Epithelial cell of prostate (primary cell): ENCODE measurements at regions not wholly inside any gene's neighbourhood (a gene's known extent, or its start where the extent isn't known, plus 50 kb on each side); places are given as distances from the start of the nearest gene placed in this dataset.

Experiments
- DNase-seq: peaks from one replicate; pipeline ENCODE4 v3.0.0-alpha.2; 2011; ENCODE audit warnings: low read depth, low spot score
- H3K27ac ChIP-seq: fragments of 450-650 bp; 2 replicates; pipeline ENCODE4 v1.5.1; 2017; ENCODE audit warnings: mild to moderate bottlenecking

GRCh38 chr13:44229371-44230030, 144.1 kb upstream of the SERP2 start:
- H3K27ac ChIP-seq, result no peak overlapping the region

GRCh38 chr13:44230071-44230470, 143.6 kb upstream of the SERP2 start:
- no peak overlapping the region for H3K27ac ChIP-seq
- no peak for DNase-seq

More at GRCh38 chr13:44229371-44230030, 144.1 kb upstream of the SERP2 start:
- no peak for DNase-seq

DNA sequence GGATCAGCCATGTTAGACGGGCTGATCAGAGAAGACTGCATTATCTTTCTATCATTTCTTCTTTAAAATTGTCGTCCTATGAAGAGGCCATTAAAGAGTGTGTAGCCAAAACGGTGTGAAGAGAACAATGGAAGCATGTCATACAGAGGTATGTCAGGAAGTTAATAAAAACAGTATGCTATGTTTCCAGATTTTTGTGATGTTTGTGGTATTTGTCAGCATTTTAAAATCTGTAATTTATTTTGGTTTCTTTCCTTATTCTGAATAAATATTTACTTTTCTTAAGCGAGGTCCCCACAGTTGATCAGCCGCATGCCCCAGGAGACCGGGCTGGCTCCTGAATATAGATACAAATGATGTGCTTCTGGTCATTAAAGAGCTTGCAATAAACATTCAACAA, 142.9 kb upstream of the SERP2 start:
- no peak overlapping the region for H3K27ac ChIP-seq

GRCh38 chr13:44231786-44232516, 141.7 kb upstream of the SERP2 start:
- H3K27ac ChIP-seq, result peak overlapping the region; percentile 63

More for the DNA sequence above, 142.9 kb upstream of the SERP2 start:
- DNase-seq, result no peak

DNA sequence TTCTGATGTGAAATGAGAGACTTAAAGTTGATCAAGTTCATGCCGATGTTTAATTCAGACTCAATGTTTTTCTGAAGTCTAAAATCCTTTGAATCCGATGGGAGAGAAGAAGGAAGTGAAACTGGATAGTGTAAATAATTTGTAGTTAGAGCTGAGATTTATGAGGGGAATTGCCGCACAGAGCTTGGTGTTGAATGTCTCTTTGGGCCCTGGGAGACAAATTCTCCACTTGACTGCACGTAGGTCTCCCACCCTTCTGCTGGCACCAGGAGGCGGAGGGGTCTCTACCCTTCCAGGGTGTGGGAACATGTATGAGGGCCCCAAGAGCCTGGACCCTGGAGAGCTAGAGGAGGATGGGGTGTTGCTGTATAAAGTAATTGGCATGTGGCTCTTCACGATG, 140.8 kb upstream of the SERP2 start:
- DNase-seq, result no peak
- peak overlapping the region; percentile 63 for H3K27ac ChIP-seq

More at GRCh38 chr13:44231786-44232516, 141.7 kb upstream of the SERP2 start:
- DNase-seq, result peak; percentile 98

DNA sequence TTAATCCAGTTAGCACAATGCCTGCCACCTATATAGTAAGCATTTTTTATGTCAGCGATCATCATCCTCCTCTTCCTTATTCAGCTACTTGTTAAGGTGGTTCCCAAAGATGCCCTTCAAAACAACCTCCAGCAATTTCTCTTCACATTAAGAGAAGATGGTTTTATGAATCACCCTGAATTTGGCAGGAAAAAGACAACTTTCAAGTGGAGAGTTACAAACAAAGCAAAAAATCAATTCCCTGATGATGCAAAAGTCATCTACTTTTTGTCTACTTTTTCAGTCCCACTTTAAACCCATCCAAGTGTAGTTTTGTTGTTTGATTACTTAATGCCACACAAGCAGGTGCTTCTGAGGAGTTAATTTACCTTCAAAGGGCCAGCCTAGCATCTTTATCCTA, 139.1 kb upstream of the SERP2 start:
- DNase-seq, result no peak
- no peak overlapping the region for H3K27ac ChIP-seq

GRCh38 chr13:44236370-44236769, 137.3 kb upstream of the SERP2 start:
- H3K27ac ChIP-seq, result no peak overlapping the region
- no peak for DNase-seq

DNA sequence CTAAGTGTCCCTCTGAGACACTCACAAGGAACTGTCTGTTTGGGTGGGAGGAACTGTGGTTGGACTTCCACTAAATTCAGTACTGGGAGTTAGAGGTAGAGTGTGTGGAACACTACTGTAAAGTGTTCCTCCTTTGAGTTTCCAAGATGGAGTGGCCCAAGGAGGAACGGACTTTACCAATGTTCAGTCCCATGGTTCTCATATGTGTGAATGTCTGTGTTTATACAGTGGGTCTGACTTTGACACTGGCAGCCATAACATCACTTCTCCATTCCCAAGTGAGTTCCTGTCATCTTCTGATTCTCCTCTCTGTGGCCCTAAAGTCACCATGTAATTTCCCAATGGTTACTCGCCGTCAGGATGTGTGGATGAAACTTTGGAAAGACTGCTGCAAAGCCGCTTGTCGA, 136.8 kb upstream of the SERP2 start:
- no peak for DNase-seq
- H3K27ac ChIP-seq, result peak overlapping the region; percentile 86

GRCh38 chr13:44237276-44237767, 136.3 kb upstream of the SERP2 start:
- H3K27ac ChIP-seq, result peak overlapping the region; percentile 86
- peak; percentile 77 for DNase-seq

DNA sequence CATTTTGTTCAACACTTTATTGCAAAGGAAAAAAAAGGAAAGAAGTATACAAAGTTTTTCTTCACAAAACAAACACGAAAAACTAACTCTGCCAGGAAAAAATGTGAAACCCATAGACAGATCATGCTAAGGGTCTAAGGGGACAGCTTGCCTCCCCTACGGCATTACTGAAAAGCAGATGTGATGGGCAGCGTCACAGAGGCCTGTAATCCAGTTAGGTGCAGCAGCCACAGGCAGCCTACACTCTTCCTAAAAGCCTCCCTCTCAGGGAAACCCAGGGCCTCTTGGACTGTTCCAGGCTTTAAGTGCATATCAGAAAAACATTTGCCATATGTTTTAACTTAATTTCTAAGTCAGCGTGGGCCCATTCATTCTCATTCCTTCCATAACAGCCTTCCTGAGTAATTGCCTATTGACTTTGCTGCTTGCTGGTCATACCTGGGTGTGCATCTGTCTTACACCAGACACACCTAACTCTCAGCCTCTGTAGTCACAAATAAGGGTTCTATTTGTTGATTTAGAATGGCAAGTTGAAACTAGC, 135.7 kb upstream of the SERP2 start:
- peak overlapping the region; percentile 86 for H3K27ac ChIP-seq
- DNase-seq, result peak; percentile 90

GRCh38 chr13:44240611-44241145, 132.9 kb upstream of the SERP2 start:
- no peak for DNase-seq
- H3K27ac ChIP-seq, result no peak overlapping the region

DNA sequence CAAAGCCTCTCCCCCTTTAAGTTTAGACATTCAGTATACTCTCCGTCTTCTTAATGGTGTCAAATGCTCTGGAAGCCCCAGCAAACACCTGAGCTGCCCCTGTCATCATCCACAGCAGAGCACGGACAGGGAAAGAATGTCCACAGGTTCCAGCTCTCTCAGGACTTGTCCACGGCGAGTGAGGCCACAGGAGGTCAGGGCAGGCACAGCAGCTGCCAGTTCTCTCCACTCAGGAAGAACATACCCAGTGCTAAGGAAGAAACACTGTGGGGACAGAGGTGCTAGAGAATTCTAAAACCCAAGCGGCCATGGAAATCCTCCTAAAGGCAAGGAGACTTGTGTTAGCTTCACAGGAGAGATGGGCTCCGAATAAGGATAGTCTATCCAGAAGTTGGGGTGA, 132.0 kb upstream of the SERP2 start:
- H3K27ac ChIP-seq, result no peak overlapping the region
- DNase-seq, result no peak

GRCh38 chr13:44242766-44243165, 130.9 kb upstream of the SERP2 start:
- H3K27ac ChIP-seq, result no peak overlapping the region
- no peak for DNase-seq

GRCh38 chr13:44243198-44243857, 130.3 kb upstream of the SERP2 start:
- DNase-seq, result no peak
- H3K27ac ChIP-seq, result no peak overlapping the region

DNA sequence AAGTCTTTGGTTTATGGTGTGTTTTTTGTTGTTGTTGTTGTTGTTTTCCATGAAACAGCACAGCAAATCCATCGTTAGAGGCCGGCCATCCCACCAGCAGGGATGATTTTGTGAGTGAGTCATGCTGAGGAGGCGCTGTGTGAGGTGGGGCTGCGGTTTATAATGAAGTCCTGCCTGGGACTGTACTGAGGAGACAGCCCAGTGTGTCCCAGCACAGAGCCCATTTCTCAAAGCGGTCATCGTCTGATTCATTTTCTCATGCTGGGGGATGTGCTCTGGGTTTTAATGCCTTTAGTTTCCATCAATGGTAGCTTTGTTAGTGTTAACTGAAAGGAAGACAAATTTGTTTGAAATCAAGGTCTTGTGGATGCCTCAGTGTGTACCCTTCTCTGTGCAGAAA, 129.3 kb upstream of the SERP2 start:
- H3K27ac ChIP-seq, result no peak overlapping the region
- no peak for DNase-seq

- H3K27ac ChIP-seq, result no peak overlapping the region
- no peak for DNase-seq
Measured at GRCh38 chr13:44249431-44249836, 124.2 kb upstream of the SERP2 start.

DNA sequence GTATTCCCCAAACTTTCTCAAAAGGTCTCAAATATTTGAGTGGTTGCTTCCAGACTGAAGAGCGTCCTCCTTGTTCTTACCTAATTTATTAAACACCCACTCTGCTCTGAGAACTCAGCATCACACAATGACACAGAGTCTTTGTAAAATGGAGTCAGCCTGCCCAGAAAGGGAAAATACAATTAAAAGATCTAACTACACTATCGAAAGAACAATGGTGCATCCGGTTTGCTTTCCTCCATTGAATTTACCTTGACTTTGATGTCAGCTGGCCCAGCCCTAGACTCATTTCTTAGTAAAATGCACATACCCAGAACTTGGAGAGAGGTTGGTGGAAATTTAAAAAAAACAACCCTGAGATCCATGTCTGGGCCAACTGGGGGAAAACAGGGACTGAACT, 120.7 kb upstream of the SERP2 start:
- DNase-seq, result no peak
- no peak overlapping the region for H3K27ac ChIP-seq

GRCh38 chr13:44255771-44256364, 117.8 kb upstream of the SERP2 start:
- no peak overlapping the region for H3K27ac ChIP-seq
- DNase-seq, result no peak

DNA sequence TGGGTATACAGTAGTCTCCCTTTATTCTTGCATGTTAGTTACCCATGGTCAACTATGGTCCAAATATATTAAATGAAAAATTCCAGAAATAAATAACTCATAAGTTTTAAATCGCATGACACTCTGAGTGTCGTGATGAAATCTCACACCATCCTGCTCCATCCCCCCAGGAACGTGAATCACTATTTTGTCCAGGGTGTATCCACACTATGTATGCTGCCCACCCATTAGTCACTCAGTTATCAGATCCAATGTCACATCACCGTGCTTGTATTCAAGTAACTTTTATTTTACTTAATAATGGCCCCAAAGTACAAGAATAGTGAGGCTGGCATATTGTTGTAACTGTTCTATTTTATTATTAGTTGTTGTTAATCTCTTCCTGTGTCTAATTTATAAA, 115.8 kb upstream of the SERP2 start:
- no peak overlapping the region for H3K27ac ChIP-seq
- DNase-seq, result no peak
